Vagina (tissue), 2 donors: ENCODE measurements at regions not wholly inside any gene's neighbourhood (a gene's known extent, or its start where the extent isn't known, plus 50 kb on each side); places are given as distances from the start of the nearest gene placed in this dataset.

ENCODE experiments used
- DNase-seq, 2 donors: peaks; one replicate each; pipeline ENCODE4 v3.0.0-alpha.2; 2017; ENCODE audit errors: extremely low spot score in 2 of 2
- H3K27ac ChIP-seq: fragments of 200-600 bp; sonication (generic); one replicate; pipeline ENCODE4 v1.5.1; 2019
- H3K27me3 ChIP-seq: fragments of 200-600 bp; sonication (generic); one replicate; pipeline ENCODE4 v1.5.1; 2019
- H3K36me3 ChIP-seq, 2 donors: fragments of 200-600 bp; sonication (generic); one replicate each; pipeline ENCODE4 v1.5.1; 2017 to 2019
- H3K4me1 ChIP-seq: fragments of 200-600 bp; sonication (generic); one replicate; pipeline ENCODE4 v1.5.1; 2019
- H3K4me3 ChIP-seq, 2 donors: fragments of 200-600 bp; sonication (generic); 1 replicate in 1 of 2; 2 replicates in 1 of 2; pipeline ENCODE4 v1.5.1; 2016 to 2019
- H3K9me3 ChIP-seq: fragments of 200-600 bp; sonication (generic); one replicate; pipeline ENCODE4 v1.5.1; 2019
- POLR2A ChIP-seq, 2 donors: fragments of 450-650 bp; IDR thresholded peaks; one replicate each; pipeline ENCODE4 v1.6.1; 2017; ENCODE audit warnings: antibody characterized with exemption in 2 of 2, mild to moderate bottlenecking in 2 of 2, moderate library complexity in 2 of 2
- POLR2AphosphoS5 ChIP-seq, 2 donors: sonication (generic); formaldehyde crosslinking; IDR thresholded peaks; one replicate each; pipeline ENCODE4 v1.9.0; 2017; ENCODE audit warnings: antibody characterized with exemption in 2 of 2, mild to moderate bottlenecking in 2 of 2, low read depth in 1 of 2; ENCODE audit not compliant: insufficient read depth in 1 of 2
- intact Hi-C: fragments of 100-400 bp; cut with DNase I; formaldehyde crosslinking; loops from one replicate; pipeline ENCODE4 v1.15.1; 2023
- TF ChIP-seq, protein P1 (sequence below), 3 experiments: fragments of 450-650 bp in 2 of 3; fragments of 200-600 bp in 1 of 3; sonication (generic) in 1 of 3; IDR thresholded peaks; one replicate each; pipeline ENCODE4 v1.5.1; 2017 to 2019; ENCODE audit warnings: antibody characterized with exemption in 3 of 3, mild to moderate bottlenecking in 2 of 3, moderate library complexity in 2 of 3

DNA sequence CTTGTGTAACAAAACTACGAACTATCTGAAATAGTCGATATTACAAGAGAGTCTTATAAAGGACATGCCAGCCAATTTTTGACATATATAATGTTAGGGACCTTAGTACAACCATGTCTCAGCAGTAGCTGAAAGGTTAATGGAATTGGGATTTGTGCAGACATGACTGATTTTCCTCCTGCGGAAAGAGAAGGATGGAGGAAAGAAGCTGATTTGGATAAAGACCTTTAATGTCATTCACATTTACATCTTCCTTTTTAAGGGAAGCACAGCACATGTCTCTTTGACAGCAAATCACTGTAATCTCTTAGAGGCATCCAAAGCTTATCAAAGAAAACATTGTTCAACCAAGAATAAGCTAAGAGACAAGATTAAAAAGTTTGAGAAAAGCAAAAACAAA, 1976.2 kb upstream of the IGFBP7 start:
- no peak for TF ChIP-seq POLR2A (IDR thresholded peaks at IDR 0.05)
- no peak for TF ChIP-seq POLR2AphosphoS5 (IDR thresholded peaks at IDR 0.05; ENCODE audit: insufficient read depth in 1 of 2, low read depth in 1 of 2)
- TF ChIP-seq, protein P1, sequence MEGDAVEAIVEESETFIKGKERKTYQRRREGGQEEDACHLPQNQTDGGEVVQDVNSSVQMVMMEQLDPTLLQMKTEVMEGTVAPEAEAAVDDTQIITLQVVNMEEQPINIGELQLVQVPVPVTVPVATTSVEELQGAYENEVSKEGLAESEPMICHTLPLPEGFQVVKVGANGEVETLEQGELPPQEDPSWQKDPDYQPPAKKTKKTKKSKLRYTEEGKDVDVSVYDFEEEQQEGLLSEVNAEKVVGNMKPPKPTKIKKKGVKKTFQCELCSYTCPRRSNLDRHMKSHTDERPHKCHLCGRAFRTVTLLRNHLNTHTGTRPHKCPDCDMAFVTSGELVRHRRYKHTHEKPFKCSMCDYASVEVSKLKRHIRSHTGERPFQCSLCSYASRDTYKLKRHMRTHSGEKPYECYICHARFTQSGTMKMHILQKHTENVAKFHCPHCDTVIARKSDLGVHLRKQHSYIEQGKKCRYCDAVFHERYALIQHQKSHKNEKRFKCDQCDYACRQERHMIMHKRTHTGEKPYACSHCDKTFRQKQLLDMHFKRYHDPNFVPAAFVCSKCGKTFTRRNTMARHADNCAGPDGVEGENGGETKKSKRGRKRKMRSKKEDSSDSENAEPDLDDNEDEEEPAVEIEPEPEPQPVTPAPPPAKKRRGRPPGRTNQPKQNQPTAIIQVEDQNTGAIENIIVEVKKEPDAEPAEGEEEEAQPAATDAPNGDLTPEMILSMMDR (IDR thresholded peaks at IDR 0.05) = no peak
- Histone ChIP-seq H3K27ac (no peak overlapping the region), H3K4me1 (no peaks in the 10 kb centered on the region), H3K9me3 (no peaks in the 10 kb centered on the region), H3K36me3 (no peaks in the 10 kb centered on the region), H3K4me3 (no peak overlapping the region), H3K27me3 (no peaks in the 10 kb centered on the region)
- no peak for DNase-seq
- intact Hi-C loops = no loop called here

DNA sequence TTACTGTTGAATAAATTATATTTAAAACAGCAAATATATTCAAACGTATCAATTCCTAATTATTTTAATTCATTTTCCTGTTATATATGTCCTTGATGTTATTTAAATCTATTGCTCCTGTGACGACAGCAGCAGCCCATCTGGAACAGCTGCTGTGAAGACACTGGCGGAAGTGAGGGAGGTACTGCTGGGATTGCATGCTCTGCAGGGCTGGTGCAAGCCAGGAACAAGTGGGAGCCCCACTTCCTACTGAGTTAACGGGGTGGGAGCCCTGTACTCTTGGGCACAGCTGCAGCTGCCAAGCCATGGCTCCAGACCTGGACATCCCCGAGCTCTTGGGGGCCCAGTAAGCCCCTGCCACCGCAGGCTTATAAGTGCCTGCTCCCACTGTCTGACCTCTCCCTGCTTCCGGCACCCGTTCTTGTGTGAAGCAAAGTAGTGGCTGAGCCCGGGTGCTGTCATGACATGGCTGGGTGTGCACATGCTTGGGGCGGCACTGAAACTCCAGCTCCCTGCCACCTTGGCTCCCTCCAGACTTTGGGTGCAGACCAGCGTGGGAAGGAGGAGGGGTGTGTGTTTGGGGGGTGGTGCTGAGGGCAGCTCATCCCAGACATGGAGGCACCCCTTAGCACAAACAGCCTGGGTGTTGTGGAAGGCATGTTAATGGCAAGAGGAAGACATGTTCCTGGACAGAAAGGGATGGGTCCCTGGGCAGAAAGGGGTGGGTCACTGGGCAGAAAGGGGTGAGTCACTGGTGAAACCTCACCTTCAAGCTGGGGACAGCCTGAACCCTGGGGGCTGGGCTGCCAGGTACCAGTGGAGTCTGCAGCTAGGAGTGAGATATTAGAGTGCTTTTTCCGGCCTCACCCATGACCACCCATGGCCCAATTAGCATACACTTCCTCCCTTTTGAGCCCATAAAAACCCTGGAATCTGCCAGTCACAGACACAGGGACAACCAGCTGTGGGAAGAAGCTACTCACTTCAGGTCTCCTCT, 1981.3 kb upstream of the IGFBP7 start:
- no peaks in the 10 kb centered on the region for H3K4me1 ChIP-seq
- no peak overlapping the region for H3K4me3 ChIP-seq
- TF ChIP-seq POLR2A (IDR thresholded peaks at IDR 0.05) (no peak), POLR2AphosphoS5 (IDR thresholded peaks at IDR 0.05; ENCODE audit: insufficient read depth in 1 of 2, low read depth in 1 of 2) (no peak)
- TF ChIP-seq, protein P1 (IDR thresholded peaks at IDR 0.05) = no peak
- H3K27ac ChIP-seq = no peak overlapping the region
- H3K27me3 ChIP-seq = no peaks in the 10 kb centered on the region
- H3K9me3 ChIP-seq = no peaks in the 10 kb centered on the region
- intact Hi-C loops = no loop called here
- H3K36me3 ChIP-seq = no peaks in the 10 kb centered on the region
- no peak for DNase-seq

DNA sequence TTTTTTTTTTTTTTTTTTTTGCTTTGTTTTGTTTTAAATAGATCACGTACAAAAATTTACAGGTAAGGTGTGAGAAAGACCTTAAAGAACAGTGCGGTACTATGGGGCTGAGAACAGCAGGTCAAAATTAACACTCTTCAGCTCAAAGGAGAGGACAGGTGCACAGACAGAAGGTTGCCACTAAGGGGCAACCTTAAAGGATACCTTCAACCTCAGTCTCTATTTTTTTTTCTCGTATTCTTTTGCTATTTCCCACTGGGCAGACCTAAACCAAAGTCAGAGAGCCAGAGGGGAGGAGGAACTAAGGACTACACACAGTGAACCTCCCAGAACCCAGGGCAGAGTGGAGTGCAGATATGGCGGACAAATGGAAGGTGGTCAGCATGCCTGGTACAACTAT, 1984.3 kb upstream of the IGFBP7 start:
- TF ChIP-seq POLR2AphosphoS5 (IDR thresholded peaks at IDR 0.05; ENCODE audit: insufficient read depth in 1 of 2, low read depth in 1 of 2) (no peak), POLR2A (IDR thresholded peaks at IDR 0.05) (no peak)
- TF ChIP-seq, protein P1 (IDR thresholded peaks at IDR 0.05) = no peak
- Histone ChIP-seq H3K27me3 (no peaks in the 10 kb centered on the region), H3K27ac (no peak overlapping the region), H3K9me3 (no peaks in the 10 kb centered on the region), H3K4me1 (no peaks in the 10 kb centered on the region), H3K4me3 (no peak overlapping the region), H3K36me3 (no peaks in the 10 kb centered on the region)
- no peak for DNase-seq
- intact Hi-C loops = no loop called here

DNA sequence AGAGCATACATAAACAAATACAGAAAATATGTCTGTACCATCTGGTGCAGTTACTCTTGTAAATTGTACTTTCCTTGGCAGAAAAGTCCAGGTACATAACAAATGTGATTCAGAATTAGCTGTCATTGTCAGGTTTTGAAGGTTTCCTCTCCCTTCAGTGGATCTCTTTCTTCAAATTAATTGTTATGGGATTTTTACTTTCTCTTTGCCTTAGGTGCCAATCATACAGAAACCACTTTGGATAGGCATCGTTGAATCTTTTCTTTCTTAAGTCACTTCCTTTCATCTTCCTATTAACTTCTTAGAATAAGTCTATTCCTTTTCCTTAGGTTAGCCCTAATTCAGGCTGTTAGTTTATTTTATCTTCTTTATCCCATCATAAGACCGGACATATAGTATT, 1992.1 kb upstream of the IGFBP7 start:
- intact Hi-C loops = no loop called here
- TF ChIP-seq, protein P1 (IDR thresholded peaks at IDR 0.05) = no peak
- TF ChIP-seq POLR2AphosphoS5 (IDR thresholded peaks at IDR 0.05; ENCODE audit: insufficient read depth in 1 of 2, low read depth in 1 of 2) = no peak
- TF ChIP-seq POLR2A (IDR thresholded peaks at IDR 0.05) = no peak
- H3K27me3 ChIP-seq = no peaks in the 10 kb centered on the region
- H3K36me3 ChIP-seq = no peaks in the 10 kb centered on the region
- H3K4me1 ChIP-seq = no peaks in the 10 kb centered on the region
- H3K9me3 ChIP-seq = no peaks in the 10 kb centered on the region
- no peak overlapping the region for H3K4me3 ChIP-seq
- DNase-seq = no peak
- H3K27ac ChIP-seq = no peak overlapping the region

DNA sequence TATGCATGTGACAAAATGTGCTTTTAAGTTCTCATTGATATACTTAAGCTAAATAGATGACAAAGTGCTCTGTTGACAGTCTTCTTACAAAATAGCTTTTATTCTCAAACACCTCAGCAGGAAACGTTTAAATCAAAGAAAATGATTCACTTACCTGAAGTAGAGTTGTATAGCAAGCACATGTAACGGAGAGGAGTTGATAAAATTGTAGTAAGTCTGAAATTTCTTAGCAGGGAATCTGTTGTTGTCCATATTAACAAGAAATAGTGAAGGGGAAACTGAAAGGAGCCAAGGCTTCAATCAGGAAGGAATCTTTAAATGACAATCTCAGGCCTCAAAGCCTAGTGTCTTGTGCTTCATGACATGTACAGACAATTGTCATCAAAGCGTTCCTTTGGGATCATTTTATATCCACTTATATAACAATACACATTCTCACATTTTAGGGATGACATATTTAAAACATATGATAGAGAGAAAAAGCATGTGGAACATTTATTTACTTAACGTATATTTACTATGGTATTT, 2010.2 kb upstream of the IGFBP7 start:
- no peak for DNase-seq
- H3K9me3 ChIP-seq = no peaks in the 10 kb centered on the region
- no peak overlapping the region for H3K27ac ChIP-seq
- no peaks in the 10 kb centered on the region for H3K4me1 ChIP-seq
- intact Hi-C loops = no loop called here
- TF ChIP-seq POLR2AphosphoS5 (IDR thresholded peaks at IDR 0.05; ENCODE audit: insufficient read depth in 1 of 2, low read depth in 1 of 2) (no peak), POLR2A (IDR thresholded peaks at IDR 0.05) (no peak)
- TF ChIP-seq, protein P1 (IDR thresholded peaks at IDR 0.05) = no peak
- no peaks in the 10 kb centered on the region for H3K36me3 ChIP-seq
- no peak overlapping the region for H3K4me3 ChIP-seq
- H3K27me3 ChIP-seq = no peaks in the 10 kb centered on the region
